Spinal cord (tissue), 9 donors: ENCODE measurements at regions not wholly inside any gene's neighbourhood (a gene's known extent, or its start where the extent isn't known, plus 50 kb on each side); places are given as distances from the start of the nearest gene placed in this dataset.
A peak's percentile ranks its signal among the peaks of the same experiment; 100 is the strongest.

Source experiments
- DNase-seq, 6 donors: peaks; one replicate each; pipeline versions ENCODE4 v3.0.0 to v3.0.0-alpha.2; 2013 to 2015; ENCODE audit warnings: low spot score in 6 of 6, low read depth in 4 of 6
- H3K27ac ChIP-seq: one replicate; pipeline ENCODE4 v1.5.1; 2013; ENCODE audit warnings: low read depth, low read length, control low read depth
- H3K27me3 ChIP-seq: one replicate; pipeline ENCODE4 v1.6.1; 2013; ENCODE audit warnings: low read length; ENCODE audit not compliant: control insufficient read depth, insufficient read depth
- H3K36me3 ChIP-seq: one replicate; pipeline ENCODE4 v1.6.1; 2013; ENCODE audit warnings: low read length; ENCODE audit not compliant: control insufficient read depth, insufficient read depth
- H3K4me1 ChIP-seq: one replicate; pipeline ENCODE4 v1.6.1; 2013; ENCODE audit warnings: low read length; ENCODE audit not compliant: control insufficient read depth, insufficient read depth
- H3K4me3 ChIP-seq: one replicate; pipeline ENCODE4 v1.5.1; 2013; ENCODE audit warnings: low read depth, low read length, control low read depth
- H3K9me3 ChIP-seq: one replicate; pipeline ENCODE4 v1.6.1; 2013; ENCODE audit warnings: low read length; ENCODE audit not compliant: control insufficient read depth, insufficient read depth
- WGBS: methylation state at CpG from one replicate; pipeline ENCODE4 v1.1.5; 2013; ENCODE audit warnings: missing lambda C conversion rate; ENCODE audit not compliant: insufficient coverage; 5-methylcytosine and 5-hydroxymethylcytosine counted together
- donor health status: healthy.

GRCh38 chr18:22559414-22560274 is 141.9 kb upstream of the CTAGE1 start:
- WGBS, result under 1% methylated on average over 59 of the region's 63 CpGs
- Histone ChIP-seq H3K27ac (no peak overlapping the region), H3K4me3 (peak overlapping the region; percentile 38), H3K36me3 (no peaks in the 10 kb centered on the region), H3K4me1 (peaks cover 14% of the 10 kb centered on the region), H3K27me3 (peaks cover 57% of the 10 kb centered on the region), H3K9me3 (no peaks in the 10 kb centered on the region)
- peak in 2 of 6 donors; percentile 64 to 70 for DNase-seq

- H3K9me3 ChIP-seq, result no peaks in the 10 kb centered on the region
- H3K4me1 ChIP-seq, result peaks cover 14% of the 10 kb centered on the region
- H3K36me3 ChIP-seq, result no peaks in the 10 kb centered on the region
- WGBS, result 50% methylated on average over 2 of the region's 8 CpGs
- no peak overlapping the region for H3K27ac ChIP-seq
- no peak for DNase-seq
- H3K27me3 ChIP-seq, result peaks cover 57% of the 10 kb centered on the region
- H3K4me3 ChIP-seq, result peak overlapping the region; percentile 38
These were observed 142.5 kb upstream of the CTAGE1 start for GRCh38 chr18:22560275-22560610.

- Histone ChIP-seq H3K4me3 (no peak overlapping the region), H3K27me3 (peaks cover 57% of the 10 kb centered on the region), H3K9me3 (no peaks in the 10 kb centered on the region), H3K27ac (no peak overlapping the region), H3K36me3 (no peaks in the 10 kb centered on the region), H3K4me1 (peaks cover 14% of the 10 kb centered on the region)
- no peak for DNase-seq
- no CpG with 5 or more reads among the region's 1 CpG for WGBS
These were observed 143.1 kb upstream of the CTAGE1 start for GRCh38 chr18:22560797-22561196.

GRCh38 chr18:22563164-22563583 is 145.5 kb upstream of the CTAGE1 start:
- Histone ChIP-seq H3K9me3 (no peaks in the 10 kb centered on the region), H3K36me3 (no peaks in the 10 kb centered on the region), H3K27ac (no peak overlapping the region), H3K4me3 (no peak overlapping the region), H3K27me3 (peaks cover 54% of the 10 kb centered on the region), H3K4me1 (peaks cover 14% of the 10 kb centered on the region)
- peak in 2 of 6 donors; percentile 80 to 81 for DNase-seq
- 46% methylated on average over 3 of the region's 6 CpGs for WGBS

GRCh38 chr18:22564036-22564435 is 146.3 kb upstream of the CTAGE1 start:
- no peaks in the 10 kb centered on the region for H3K9me3 ChIP-seq
- 100% methylated on average over 1 of the region's 2 CpGs for WGBS
- H3K27me3 ChIP-seq, result peaks cover 50% of the 10 kb centered on the region
- no peak overlapping the region for H3K27ac ChIP-seq
- H3K36me3 ChIP-seq, result no peaks in the 10 kb centered on the region
- peaks cover 11% of the 10 kb centered on the region for H3K4me1 ChIP-seq
- no peak for DNase-seq
- H3K4me3 ChIP-seq, result no peak overlapping the region

DNA sequence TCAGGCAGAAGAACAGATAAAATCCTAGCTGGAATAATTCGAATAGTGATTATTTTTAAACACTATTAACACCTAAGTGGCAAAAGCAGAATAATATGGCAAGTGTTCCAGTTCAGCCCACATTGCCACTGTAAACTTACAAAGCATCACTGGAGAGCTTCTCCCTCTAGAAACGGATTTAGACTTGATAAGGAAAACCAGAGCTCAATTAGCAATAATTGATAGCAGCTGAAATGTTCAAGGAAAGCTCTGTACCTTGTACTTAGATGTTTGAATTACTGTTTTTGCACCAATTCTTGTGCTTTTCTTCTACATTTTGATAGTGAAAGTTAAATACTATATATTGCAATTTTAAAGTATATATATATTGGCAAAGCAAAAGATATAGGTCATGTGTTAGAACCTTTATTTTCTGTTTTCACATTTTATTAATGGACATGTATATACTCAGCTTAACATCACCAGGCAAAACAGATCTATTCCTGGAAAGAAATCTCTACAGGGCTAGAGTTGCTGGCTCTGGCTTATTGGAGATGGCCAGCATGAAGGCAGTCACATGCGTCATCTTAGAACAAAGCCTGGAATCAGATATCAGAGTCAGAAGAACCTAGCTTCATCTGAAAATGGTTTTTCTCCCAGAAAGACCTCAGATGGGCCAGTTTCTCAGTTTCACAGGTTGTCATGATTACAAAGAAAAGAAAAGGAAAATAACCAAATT is 149.1 kb upstream of the CTAGE1 start:
- no peaks in the 10 kb centered on the region for H3K36me3 ChIP-seq
- no peak overlapping the region for H3K4me3 ChIP-seq
- peaks cover 25% of the 10 kb centered on the region for H3K27me3 ChIP-seq
- H3K27ac ChIP-seq, result no peak overlapping the region
- H3K9me3 ChIP-seq, result no peaks in the 10 kb centered on the region
- no peaks in the 10 kb centered on the region for H3K4me1 ChIP-seq
- DNase-seq, result no peak
- WGBS, result 100% methylated on average over 1 of the region's 3 CpGs

GRCh38 chr18:22567794-22568193 is 150.1 kb upstream of the CTAGE1 start:
- DNase-seq, result no peak
- Histone ChIP-seq H3K4me3 (no peak overlapping the region), H3K4me1 (no peaks in the 10 kb centered on the region), H3K27me3 (peaks cover 18% of the 10 kb centered on the region), H3K36me3 (no peaks in the 10 kb centered on the region), H3K9me3 (no peaks in the 10 kb centered on the region), H3K27ac (no peak overlapping the region)

GRCh38 chr18:22570492-22570891 is 152.8 kb upstream of the CTAGE1 start:
- H3K27me3 ChIP-seq, result peaks cover 4% of the 10 kb centered on the region
- WGBS, result 43% methylated on average over 1 of the region's 4 CpGs
- no peak overlapping the region for H3K27ac ChIP-seq
- no peak for DNase-seq
- H3K4me3 ChIP-seq, result no peak overlapping the region
- H3K4me1 ChIP-seq, result no peaks in the 10 kb centered on the region
- H3K36me3 ChIP-seq, result no peaks in the 10 kb centered on the region
- no peaks in the 10 kb centered on the region for H3K9me3 ChIP-seq

DNA sequence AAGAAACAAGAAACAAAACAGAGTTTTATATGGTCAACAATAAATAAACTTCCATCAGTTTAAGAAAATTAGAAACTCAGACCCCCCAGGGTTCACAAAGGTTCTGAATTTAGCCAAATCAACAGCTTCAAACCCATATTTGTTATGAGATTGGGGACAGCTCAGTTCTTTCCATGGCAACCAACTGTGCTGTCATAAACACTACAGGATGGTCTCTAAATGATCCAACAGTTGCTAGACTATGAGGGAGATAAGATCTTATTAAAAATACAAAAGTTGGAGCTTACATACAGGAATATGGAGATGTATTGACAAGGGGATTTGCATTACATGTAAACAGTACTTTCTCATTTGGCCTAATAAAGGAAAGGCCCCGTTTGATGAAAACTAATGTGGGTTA is 154.6 kb upstream of the CTAGE1 start:
- Histone ChIP-seq H3K4me1 (no peaks in the 10 kb centered on the region), H3K9me3 (no peaks in the 10 kb centered on the region), H3K27ac (no peak overlapping the region), H3K4me3 (no peak overlapping the region), H3K27me3 (no peaks in the 10 kb centered on the region), H3K36me3 (no peaks in the 10 kb centered on the region)
- no peak for DNase-seq
- WGBS, result no CpG with 5 or more reads among the region's 1 CpG

GRCh38 chr18:22579271-22579670 is 161.6 kb upstream of the CTAGE1 start:
- WGBS, result 77% methylated on average over 3 of the region's 5 CpGs
- H3K4me3 ChIP-seq, result no peak overlapping the region
- H3K27me3 ChIP-seq, result no peaks in the 10 kb centered on the region
- no peaks in the 10 kb centered on the region for H3K9me3 ChIP-seq
- no peak overlapping the region for H3K27ac ChIP-seq
- no peaks in the 10 kb centered on the region for H3K4me1 ChIP-seq
- no peak for DNase-seq
- no peaks in the 10 kb centered on the region for H3K36me3 ChIP-seq
